Suppressor macrophage (primary cell): ENCODE measurements at regions not wholly inside any gene's neighbourhood (a gene's known extent, or its start where the extent isn't known, plus 50 kb on each side); places are given as distances from the start of the nearest gene placed in this dataset.

Experiments
- DNase-seq, 4 experiments: peaks; one replicate each; pipeline ENCODE4 v3.0.0-alpha.2; 2020 to 2022

- peak in 1 of 4 experiments; percentile 24 for DNase-seq
These were observed 66.0 kb upstream of the ZBED5 start for GRCh38 chr11:10923882-10924281.

DNA sequence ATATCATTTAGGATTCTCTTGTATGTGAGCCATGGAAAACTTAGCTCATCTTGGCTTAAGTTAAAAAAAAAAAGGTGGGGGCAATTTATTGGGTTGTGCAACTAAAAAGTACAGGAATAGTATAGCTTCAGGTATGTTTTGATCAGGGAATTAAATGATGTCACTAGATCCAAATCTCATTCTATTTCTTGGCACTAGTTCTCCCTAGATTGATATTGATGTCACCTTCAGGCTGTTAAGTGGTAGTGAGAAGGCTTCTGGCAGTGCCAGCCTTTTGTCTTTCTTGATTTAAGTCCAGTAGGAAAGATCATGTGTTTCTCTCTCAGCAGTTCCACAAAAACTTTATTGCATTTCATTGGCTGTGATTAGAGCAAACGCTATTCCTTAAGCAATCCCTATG is 65.0 kb upstream of the ZBED5 start:
- DNase-seq, result no peak

DNA sequence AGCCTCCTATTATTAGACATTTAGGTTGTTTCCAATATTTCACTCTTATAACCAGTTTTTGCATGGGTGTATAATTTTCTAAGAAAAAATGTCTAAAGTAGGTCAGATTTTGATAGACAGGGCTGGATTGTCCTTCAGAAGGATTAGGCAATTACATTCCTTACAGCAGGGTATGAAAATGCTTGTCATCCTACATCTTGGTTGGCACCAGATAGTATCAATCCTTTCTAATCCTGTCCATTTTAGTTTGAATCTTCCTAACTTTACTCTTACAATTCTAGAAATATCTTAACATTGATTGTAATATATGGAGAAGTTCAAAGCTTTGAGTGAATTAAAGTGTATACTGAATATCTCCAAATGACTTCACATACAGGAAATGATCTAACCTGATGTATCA is 63.0 kb upstream of the ZBED5 start:
- DNase-seq, result no peak

DNA sequence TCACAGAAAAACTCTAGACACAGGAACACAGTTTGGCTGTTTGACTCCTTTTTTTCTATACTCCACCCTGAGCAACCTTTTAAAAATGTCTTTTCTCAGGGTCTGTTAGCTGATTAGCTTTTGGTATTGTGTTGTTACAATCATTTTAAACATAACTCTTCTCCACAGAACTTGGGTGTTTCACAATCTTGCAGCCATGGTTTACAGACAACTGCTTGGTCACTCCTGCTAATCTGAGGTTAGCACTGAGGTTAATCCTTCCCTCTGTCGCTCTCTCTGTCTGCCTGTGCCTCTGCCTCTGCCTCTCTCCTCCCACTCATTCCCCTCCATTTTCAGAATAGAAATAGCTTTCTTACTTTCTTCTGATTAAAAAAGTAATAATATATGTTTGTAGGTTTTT is 62.4 kb upstream of the ZBED5 start:
- peak in 3 of 4 experiments; percentile 18 to 39 (median 22) for DNase-seq

DNA sequence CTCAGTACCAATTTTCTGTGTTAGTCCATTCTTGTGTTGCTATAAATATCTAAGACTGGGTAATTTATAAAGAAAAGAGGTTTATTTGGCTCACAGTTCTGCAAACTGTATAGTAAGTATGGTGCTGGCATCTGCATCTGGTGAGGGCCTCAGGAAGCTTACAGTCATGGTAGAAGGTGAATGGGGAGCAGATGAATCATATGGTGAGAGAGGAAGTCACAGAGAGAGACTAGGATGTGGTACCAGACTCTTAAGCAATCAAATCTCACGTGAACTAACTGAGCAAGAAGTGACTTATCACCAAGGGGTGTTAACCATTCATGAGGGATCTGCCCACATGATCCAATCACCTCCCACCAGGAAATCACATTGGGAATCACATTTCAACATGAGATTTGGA is 60.8 kb upstream of the ZBED5 start:
- DNase-seq, result peak in 3 of 4 experiments; percentile 39 to 77 (median 74)

GRCh38 chr11:10918275-10918674 is 60.4 kb upstream of the ZBED5 start:
- DNase-seq, result peak in 2 of 4 experiments; percentile 38 to 48

- DNase-seq, result no peak
These were observed 59.9 kb upstream of the ZBED5 start for GRCh38 chr11:10917802-10918201.

DNA sequence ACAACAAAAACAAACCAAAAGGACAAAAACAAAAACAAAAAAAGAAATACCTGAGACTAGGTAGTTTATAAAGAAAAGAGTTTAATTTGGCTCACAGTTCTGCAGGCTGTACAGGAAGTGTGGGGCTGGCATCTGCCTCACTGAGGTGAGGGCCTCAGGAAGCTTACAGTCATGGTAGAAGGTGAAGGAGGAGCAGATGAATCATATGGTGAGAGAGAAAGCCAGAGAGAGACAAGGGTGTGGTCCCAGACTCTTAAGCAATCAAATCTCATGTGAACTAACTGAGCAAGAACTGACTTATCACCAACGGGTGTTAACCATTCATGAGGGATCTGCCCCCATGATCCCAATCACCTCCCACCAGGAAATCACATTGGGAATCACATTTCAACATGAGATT is 58.8 kb upstream of the ZBED5 start:
- no peak for DNase-seq

GRCh38 chr11:10914050-10914449 is 56.2 kb upstream of the ZBED5 start:
- peak in 2 of 4 experiments; percentile 52 for DNase-seq

- DNase-seq, result no peak
These were observed 55.2 kb upstream of the ZBED5 start for GRCh38 chr11:10913075-10913474.

DNA sequence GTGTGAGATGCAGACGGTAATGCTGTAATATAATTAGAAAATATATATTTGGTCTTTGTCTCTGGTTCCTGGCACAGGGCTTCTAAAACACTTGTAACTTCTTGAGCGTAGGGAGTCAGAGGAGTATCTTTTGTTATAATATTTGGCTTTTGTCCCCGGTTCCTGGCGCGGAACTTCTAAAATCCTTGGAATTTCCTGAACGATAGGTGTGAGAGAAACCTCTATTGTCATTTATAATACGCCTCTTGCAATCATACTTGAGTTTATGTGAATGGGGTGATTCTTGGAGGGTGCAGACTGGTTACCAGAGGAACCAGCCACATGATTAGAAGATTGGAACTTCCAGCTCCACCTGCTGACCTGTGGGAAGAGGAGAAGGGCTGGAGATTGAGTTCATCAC is 54.1 kb upstream of the ZBED5 start:
- DNase-seq, result no peak

DNA sequence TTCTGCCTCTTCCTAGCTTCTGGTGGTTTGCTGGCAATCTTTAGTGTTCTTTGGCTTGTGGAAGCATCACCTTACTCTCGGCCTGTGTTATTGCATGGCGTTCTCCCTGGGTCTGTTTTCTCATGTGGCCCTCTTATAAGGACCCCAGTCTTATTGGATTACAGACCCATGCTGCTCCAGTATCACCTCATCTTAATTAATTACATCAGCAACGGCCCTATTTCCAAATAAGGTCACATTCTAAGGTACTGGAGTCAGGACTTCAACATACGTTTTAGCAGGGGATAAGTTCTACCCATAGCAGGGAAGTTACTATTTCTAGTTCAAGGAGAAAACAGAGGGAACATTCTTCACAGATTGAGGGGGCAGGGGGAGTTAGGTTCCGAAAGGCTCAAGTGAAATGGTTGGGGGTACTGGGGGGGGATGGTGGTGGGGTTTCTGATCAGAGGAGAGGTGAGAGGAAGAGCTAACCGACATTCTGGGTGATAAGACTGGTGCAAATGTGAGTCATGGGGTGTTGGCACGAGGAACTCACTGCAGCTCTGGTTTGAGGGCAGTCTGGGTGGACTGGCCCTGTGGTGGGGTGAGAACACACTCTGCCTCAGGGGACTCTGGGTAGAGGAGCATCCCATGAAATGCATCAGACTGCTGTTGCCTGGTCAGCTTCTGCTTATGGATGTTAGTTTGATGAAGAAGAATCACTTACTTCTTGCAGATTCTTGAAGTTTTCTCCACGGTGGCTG is 51.5 kb upstream of the ZBED5 start:
- DNase-seq, result peak in 3 of 4 experiments; percentile 18 to 23 (median 23)

DNA sequence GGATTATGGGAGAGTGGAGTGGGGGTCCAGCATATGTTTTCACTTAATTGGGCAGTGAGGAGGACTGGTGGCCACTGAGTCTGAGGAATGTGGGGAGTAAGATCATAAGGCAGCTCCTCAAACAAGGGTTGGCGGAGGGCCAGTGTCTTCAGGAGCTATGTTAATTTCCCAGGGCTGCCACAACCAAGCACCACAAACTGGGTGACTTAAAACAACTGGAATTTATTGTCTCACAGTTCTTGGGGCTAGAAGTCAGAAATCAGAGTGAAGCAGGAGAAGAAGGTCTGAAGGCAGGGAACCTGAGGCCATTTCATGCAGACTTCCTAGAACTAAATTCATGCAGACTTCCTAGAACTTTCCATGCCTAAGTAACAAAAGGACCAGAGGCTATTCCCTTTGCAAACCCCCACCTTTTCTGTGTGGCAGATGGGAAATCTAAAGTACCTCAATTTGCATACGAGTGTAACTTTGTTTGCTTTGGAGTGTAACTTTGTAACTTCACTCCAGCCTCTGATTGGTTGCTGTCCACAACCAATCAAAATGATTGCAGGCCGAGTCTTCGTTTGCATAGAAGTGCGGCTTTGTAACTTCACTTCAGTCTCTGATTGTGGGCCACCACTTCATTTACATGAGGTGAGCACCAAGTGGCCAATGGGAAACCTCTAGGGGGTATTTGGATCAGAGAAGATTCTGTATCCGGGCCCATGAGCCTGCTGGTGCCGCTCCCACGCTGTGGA is 50.5 kb upstream of the ZBED5 start:
- no peak for DNase-seq
